K562 (cell line): ENCODE measurements at regions not wholly inside any gene's neighbourhood (a gene's known extent, or its start where the extent isn't known, plus 50 kb on each side); places are given as distances from the start of the nearest gene placed in this dataset.

Experiments
- ATAC-seq: fragments of 200-7000 bp; cut with Tn5 transposase; 3 replicates; pipeline ENCODE4 v1.9.1; 2020; ENCODE audit warnings: moderate library complexity
- BruUV-seq: library from RNA; stranded (reverse); fragments of 400-500 nt; replicated peaks from 2 replicates; lab custom pipeline; 2021; lab: Mats Ljungman, UMichigan
- CTCF ChIA-PET: fragments of 300-600 bp; formaldehyde crosslinking; extraction: SDS; loops from one replicate; lab custom pipeline; 2021; ENCODE audit warnings: low intra/inter-chr PET ratio; lab: Yijun Ruan, JAX
- POLR2A ChIA-PET: fragments of 300-600, 350-650 bp; sonication (Branson Sonifier 250); formaldehyde crosslinking; extraction: SDS; loops from one replicate; lab custom pipeline; 2021; ENCODE audit warnings: antibody characterized with exemption, inconsistent platforms; lab: Yijun Ruan, JAX
- DNase-seq, 4 experiments: peaks; one replicate each; pipeline versions ENCODE4 v3.0.0 to v3.0.0-alpha.2; 2011 to 2018; ENCODE audit warnings: low spot score in 3 of 4, mixed read lengths in 3 of 4; ENCODE audit errors: extremely low read depth in 1 of 4
- FAIRE-seq: peaks from 2 replicates; lab custom pipeline; 2011; peaks lifted over from hg19 to GRCh38; lab: Jason Lieb, UNC
- H2AFZ ChIP-seq: 2 replicates; pipeline ENCODE4 v1.6.0; 2011; ENCODE audit warnings: low read depth, low read length, control low read depth, inconsistent platforms
- H3K27ac ChIP-seq: fragments of 200-600 bp; 3 replicates; pipeline ENCODE4 v1.8.0; 2011; ENCODE audit warnings: low read depth, mild to moderate bottlenecking, control low read depth, inconsistent platforms, low read length, moderate library complexity, mixed read lengths; ENCODE audit errors: extremely low read depth
- H3K27me3 ChIP-seq, 2 experiments: fragments of 300-600 bp in 1 of 2; 2 replicates in 1 of 2; 3 replicates in 1 of 2; pipeline versions ENCODE4 v1.6.0 to v1.8.0; 2011; ENCODE audit warnings: inconsistent platforms in 2 of 2, low read length in 2 of 2, mild to moderate bottlenecking in 1 of 2, mixed read lengths in 1 of 2, moderate library complexity in 1 of 2; ENCODE audit not compliant: control insufficient read depth in 2 of 2, insufficient read depth in 2 of 2
- H3K36me3 ChIP-seq: fragments of 300-600 bp; 3 replicates; pipeline ENCODE4 v1.8.0; 2011; ENCODE audit warnings: mild to moderate bottlenecking, low read length, inconsistent platforms; ENCODE audit not compliant: control insufficient read depth, insufficient read depth
- H3K4me1 ChIP-seq, 2 experiments: fragments of 200-600 bp in 1 of 2; replicated peaks in 1 of 2; 2 replicates in 1 of 2; 3 replicates in 1 of 2; pipeline versions ENCODE4 v1.5.1 to v1.8.0; 2011; ENCODE audit warnings: inconsistent platforms in 2 of 2, low read length in 2 of 2, mild to moderate bottlenecking in 1 of 2, mixed read lengths in 1 of 2, moderate library complexity in 1 of 2; ENCODE audit not compliant: control insufficient read depth in 2 of 2, insufficient read depth in 2 of 2
- H3K4me2 ChIP-seq: 2 replicates; pipeline ENCODE4 v1.6.1; 2011; ENCODE audit warnings: low read length, control low read depth, inconsistent platforms, mixed read lengths; ENCODE audit not compliant: insufficient read depth
- H3K4me3 ChIP-seq: fragments of 200-600 bp; sonication (generic), shearing (Covaris generic); 2 replicates; pipeline ENCODE4 v1.5.1; 2016; ENCODE audit warnings: control low read depth, inconsistent platforms
- H3K79me2 ChIP-seq: fragments of 200-600 bp; 3 replicates; pipeline ENCODE4 v1.8.0; 2011; ENCODE audit warnings: low read length, inconsistent platforms; ENCODE audit not compliant: control insufficient read depth, insufficient read depth
- H3K9ac ChIP-seq, 2 experiments: 2 replicates each; pipeline versions ENCODE4 v1.6.0 to v1.6.1; 2011; ENCODE audit warnings: low read depth in 2 of 2, low read length in 2 of 2, control low read depth in 1 of 2, inconsistent platforms in 1 of 2, mild to moderate bottlenecking in 1 of 2, mixed read lengths in 1 of 2; ENCODE audit not compliant: insufficient read depth in 1 of 2
- H3K9me1 ChIP-seq: one replicate; pipeline ENCODE4 v1.6.0; 2011; ENCODE audit warnings: inconsistent platforms, mild to moderate bottlenecking, low read length, moderate library complexity; ENCODE audit not compliant: control insufficient read depth, insufficient read depth
- H3K9me3 ChIP-seq: replicated peaks from 2 replicates; pipeline ENCODE4 v1.5.1; 2011; ENCODE audit warnings: low read depth, low read length, inconsistent platforms; ENCODE audit not compliant: control insufficient read depth, insufficient read depth
- H4K20me1 ChIP-seq: replicated peaks from 2 replicates; pipeline ENCODE4 v1.6.1; 2011; ENCODE audit warnings: low read length, inconsistent platforms, mixed read lengths; ENCODE audit not compliant: control insufficient read depth, insufficient read depth
- CBX8 ChIP-seq: fragments of 200-600 bp; sonication (generic); IDR thresholded peaks from 2 replicates; pipeline ENCODE4 v1.6.1; 2012; ENCODE audit warnings: borderline replicate concordance, mixed run types, low read depth, mild to moderate bottlenecking, moderate library complexity, mixed read lengths, low read length, control low read depth, inconsistent platforms; ENCODE audit not compliant: poor library complexity, severe bottlenecking; ENCODE audit errors: extremely low read depth
- KAT7 ChIP-seq: sonication (generic); formaldehyde crosslinking; IDR thresholded peaks from 2 replicates; pipeline ENCODE4 v1.8.0; 2022; ENCODE audit warnings: missing genetic modification reagents, mild to moderate bottlenecking, borderline replicate concordance
- MYC ChIP-seq, 2 experiments: fragments of 250-450 bp in 1 of 2; sonication (Bioruptor Pico) in 1 of 2; IDR thresholded peaks; 2 replicates each; pipeline versions ENCODE4 v1.5.1 to v1.6.1; 2012 to 2021; ENCODE audit warnings: low read depth in 2 of 2, borderline replicate concordance in 1 of 2, improper control_type of control experiment in 1 of 2, low read length in 1 of 2, mild to moderate bottlenecking in 1 of 2, moderate library complexity in 1 of 2
- RBM22 ChIP-seq: fragments of 200-400 bp; formaldehyde crosslinking; IDR thresholded peaks from 2 replicates; pipeline ENCODE4 v1.6.1; 2018; ENCODE audit warnings: low read length, low read depth; ENCODE audit not compliant: poor library complexity, severe bottlenecking
- ZBTB17 ChIP-seq: fragments of 450-650 bp; formaldehyde crosslinking; IDR thresholded peaks from 2 replicates; pipeline ENCODE4 v1.4.0; 2020; ENCODE audit warnings: mild to moderate bottlenecking
- ZNF217 ChIP-seq: sonication (generic); formaldehyde crosslinking; IDR thresholded peaks from 2 replicates; pipeline ENCODE4 v1.8.0; 2022; ENCODE audit warnings: mild to moderate bottlenecking, missing genetic modification reagents
- WGBS: fragments of 100-300 bp; shearing (Covaris generic); methylation state at CpG from one replicate; pipeline ENCODE4 v1.1.6; 2016; ENCODE audit warnings: low coverage, mixed read lengths; ENCODE audit not compliant: insufficient coverage; ENCODE audit errors: missing lambda C conversion rate; 5-methylcytosine and 5-hydroxymethylcytosine counted together
- in situ Hi-C: fragments of 300-500 bp; cut with MboI; formaldehyde crosslinking; loops from 4 replicates; pipeline ENCODE4 v1.15.0; 2018; ENCODE audit warnings: inconsistent platforms, mixed read lengths
- intact Hi-C: fragments of 100-400 bp; cut with micrococcal nuclease; formaldehyde crosslinking; loops from 2 replicates; pipeline ENCODE4 v1.14.2; 2022
- TF ChIP-seq, protein P1 (sequence below), 2 experiments: fragments of 450-650 bp in 1 of 2; sonication (generic) in 1 of 2; formaldehyde crosslinking; conservative IDR thresholded peaks; 2 replicates each; pipeline versions ENCODE4 v1.4.0 to v1.8.1; 2020 to 2022; ENCODE audit warnings: mild to moderate bottlenecking in 1 of 2, missing genetic modification reagents in 1 of 2
- TF ChIP-seq, protein P2 (sequence below): sonication (generic); formaldehyde crosslinking; IDR thresholded peaks from 2 replicates; pipeline ENCODE4 v1.8.1; 2023; ENCODE audit warnings: mild to moderate bottlenecking, missing genetic modification reagents
- TF ChIP-seq, protein P3 (sequence below), 2 experiments: IDR thresholded peaks; 2 replicates each; pipeline ENCODE4 v1.6.1; 2011; ENCODE audit warnings: borderline replicate concordance in 1 of 2, control low read depth in 1 of 2, low read depth in 1 of 2, low read length in 1 of 2, mild to moderate bottlenecking in 1 of 2, mixed read lengths in 1 of 2, moderate library complexity in 1 of 2; ENCODE audit not compliant: insufficient read depth in 1 of 2, insufficient read length in 1 of 2, poor library complexity in 1 of 2, severe bottlenecking in 1 of 2; ENCODE audit errors: extremely low read depth in 1 of 2

DNA sequence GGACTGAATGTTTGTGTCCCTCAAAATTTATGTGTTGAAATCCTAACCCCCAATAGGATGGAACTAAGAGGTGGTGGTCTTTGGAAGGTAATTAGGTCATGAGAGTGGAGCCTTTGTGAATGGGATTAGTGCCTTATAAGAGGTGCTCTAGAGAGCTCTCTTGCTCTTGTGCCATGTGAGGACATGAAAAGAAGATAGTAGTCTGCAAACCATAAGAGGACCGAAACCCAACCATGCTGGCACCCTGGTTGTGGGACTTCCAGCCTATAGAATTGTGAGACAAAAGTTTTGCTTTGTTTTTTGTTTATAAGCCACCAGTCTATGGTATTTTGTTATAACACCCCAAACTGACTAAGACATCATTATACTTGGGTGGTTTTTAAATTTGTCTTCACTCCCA is 417.1 kb downstream of the ANKRD50 start:
- ATAC-seq (no peak), FAIRE-seq (no peak), DNase-seq (no peak)
- no peak overlapping the region for H2AFZ ChIP-seq
- in situ Hi-C loops = no loop called here
- H3K27me3 ChIP-seq = no peaks in the 10 kb centered on the region
- H3K79me2 ChIP-seq = no peaks in the 10 kb centered on the region
- H3K4me2 ChIP-seq = no peak overlapping the region
- H4K20me1 ChIP-seq = no peaks in the 10 kb centered on the region
- TF ChIP-seq MYC (IDR thresholded peaks at IDR 0.05; ENCODE audit: low read depth, low read length) (no peak), MYC (CRISPR knock-in tag; IDR thresholded peaks at IDR 0.05; ENCODE audit: borderline replicate concordance, low read depth) (no peak), RBM22 (no peak), KAT7 (CRISPR knock-in tag) (no peak), ZNF217 (CRISPR knock-in tag) (no peak), ZBTB17 (CRISPR knock-in tag) (no peak), CBX8 (no peak)
- TF ChIP-seq, protein P1, sequence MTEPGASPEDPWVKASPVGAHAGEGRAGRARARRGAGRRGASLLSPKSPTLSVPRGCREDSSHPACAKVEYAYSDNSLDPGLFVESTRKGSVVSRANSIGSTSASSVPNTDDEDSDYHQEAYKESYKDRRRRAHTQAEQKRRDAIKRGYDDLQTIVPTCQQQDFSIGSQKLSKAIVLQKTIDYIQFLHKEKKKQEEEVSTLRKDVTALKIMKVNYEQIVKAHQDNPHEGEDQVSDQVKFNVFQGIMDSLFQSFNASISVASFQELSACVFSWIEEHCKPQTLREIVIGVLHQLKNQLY (CRISPR knock-in tag; conservative IDR thresholded peaks at IDR 0.05) = no peak
- TF ChIP-seq, protein P2, sequence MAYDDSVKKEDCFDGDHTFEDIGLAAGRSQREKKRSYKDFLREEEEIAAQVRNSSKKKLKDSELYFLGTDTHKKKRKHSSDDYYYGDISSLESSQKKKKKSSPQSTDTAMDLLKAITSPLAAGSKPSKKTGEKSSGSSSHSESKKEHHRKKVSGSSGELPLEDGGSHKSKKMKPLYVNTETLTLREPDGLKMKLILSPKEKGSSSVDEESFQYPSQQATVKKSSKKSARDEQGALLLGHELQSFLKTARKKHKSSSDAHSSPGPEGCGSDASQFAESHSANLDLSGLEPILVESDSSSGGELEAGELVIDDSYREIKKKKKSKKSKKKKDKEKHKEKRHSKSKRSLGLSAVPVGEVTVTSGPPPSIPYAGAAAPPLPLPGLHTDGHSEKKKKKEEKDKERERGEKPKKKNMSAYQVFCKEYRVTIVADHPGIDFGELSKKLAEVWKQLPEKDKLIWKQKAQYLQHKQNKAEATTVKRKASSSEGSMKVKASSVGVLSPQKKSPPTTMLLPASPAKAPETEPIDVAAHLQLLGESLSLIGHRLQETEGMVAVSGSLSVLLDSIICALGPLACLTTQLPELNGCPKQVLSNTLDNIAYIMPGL (CRISPR knock-in tag) = no peak
- TF ChIP-seq, protein P3, sequence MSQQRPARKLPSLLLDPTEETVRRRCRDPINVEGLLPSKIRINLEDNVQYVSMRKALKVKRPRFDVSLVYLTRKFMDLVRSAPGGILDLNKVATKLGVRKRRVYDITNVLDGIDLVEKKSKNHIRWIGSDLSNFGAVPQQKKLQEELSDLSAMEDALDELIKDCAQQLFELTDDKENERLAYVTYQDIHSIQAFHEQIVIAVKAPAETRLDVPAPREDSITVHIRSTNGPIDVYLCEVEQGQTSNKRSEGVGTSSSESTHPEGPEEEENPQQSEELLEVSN (IDR thresholded peaks at IDR 0.05; ENCODE audit: borderline replicate concordance in 1 of 2, extremely low read depth in 1 of 2, insufficient read depth in 1 of 2, insufficient read length in 1 of 2, low read depth in 1 of 2, low read length in 1 of 2, poor library complexity in 1 of 2, severe bottlenecking in 1 of 2) = no peak
- WGBS = 0% methylated on average over 1 of the region's 1 CpG
- H3K9me1 ChIP-seq = no peaks in the 10 kb centered on the region
- no TSS peak for BruUV-seq
- H3K9ac ChIP-seq = no peak overlapping the region
- no peak overlapping the region for H3K27ac ChIP-seq
- POLR2A ChIA-PET = no interaction called here
- CTCF ChIA-PET = no interaction called here
- intact Hi-C loops = no loop called here
- no peak overlapping the region for H3K4me3 ChIP-seq
- H3K4me1 ChIP-seq = no peaks in the 10 kb centered on the region
- no peaks in the 10 kb centered on the region for H3K36me3 ChIP-seq
- H3K9me3 ChIP-seq = no peaks in the 10 kb centered on the region
